K562 (cell line): ENCODE measurements at regions not wholly inside any gene's neighbourhood (a gene's known extent, or its start where the extent isn't known, plus 50 kb on each side); places are given as distances from the start of the nearest gene placed in this dataset.

ENCODE experiments used
- ATAC-seq: fragments of 200-7000 bp; cut with Tn5 transposase; 3 replicates; pipeline ENCODE4 v1.9.1; 2020; ENCODE audit warnings: moderate library complexity
- BruUV-seq: library from RNA; stranded (reverse); fragments of 400-500 nt; replicated peaks from 2 replicates; lab custom pipeline; 2021; lab: Mats Ljungman, UMichigan
- CTCF ChIA-PET: fragments of 300-600 bp; formaldehyde crosslinking; extraction: SDS; loops from one replicate; lab custom pipeline; 2021; ENCODE audit warnings: low intra/inter-chr PET ratio; lab: Yijun Ruan, JAX
- POLR2A ChIA-PET: fragments of 300-600, 350-650 bp; sonication (Branson Sonifier 250); formaldehyde crosslinking; extraction: SDS; loops from one replicate; lab custom pipeline; 2021; ENCODE audit warnings: antibody characterized with exemption, inconsistent platforms; lab: Yijun Ruan, JAX
- DNase-seq, 4 experiments: peaks; one replicate each; pipeline versions ENCODE4 v3.0.0 to v3.0.0-alpha.2; 2011 to 2018; ENCODE audit warnings: low spot score in 3 of 4, mixed read lengths in 3 of 4; ENCODE audit errors: extremely low read depth in 1 of 4
- FAIRE-seq: peaks from 2 replicates; lab custom pipeline; 2011; peaks lifted over from hg19 to GRCh38; lab: Jason Lieb, UNC
- H2AFZ ChIP-seq: 2 replicates; pipeline ENCODE4 v1.6.0; 2011; ENCODE audit warnings: low read depth, low read length, control low read depth, inconsistent platforms
- H3K27ac ChIP-seq: fragments of 200-600 bp; 3 replicates; pipeline ENCODE4 v1.8.0; 2011; ENCODE audit warnings: low read depth, mild to moderate bottlenecking, control low read depth, inconsistent platforms, low read length, moderate library complexity, mixed read lengths; ENCODE audit errors: extremely low read depth
- H3K27me3 ChIP-seq, 2 experiments: fragments of 300-600 bp in 1 of 2; 2 replicates in 1 of 2; 3 replicates in 1 of 2; pipeline versions ENCODE4 v1.6.0 to v1.8.0; 2011; ENCODE audit warnings: inconsistent platforms in 2 of 2, low read length in 2 of 2, mild to moderate bottlenecking in 1 of 2, mixed read lengths in 1 of 2, moderate library complexity in 1 of 2; ENCODE audit not compliant: control insufficient read depth in 2 of 2, insufficient read depth in 2 of 2
- H3K36me3 ChIP-seq: fragments of 300-600 bp; 3 replicates; pipeline ENCODE4 v1.8.0; 2011; ENCODE audit warnings: mild to moderate bottlenecking, low read length, inconsistent platforms; ENCODE audit not compliant: control insufficient read depth, insufficient read depth
- H3K4me1 ChIP-seq, 2 experiments: fragments of 200-600 bp in 1 of 2; replicated peaks in 1 of 2; 2 replicates in 1 of 2; 3 replicates in 1 of 2; pipeline versions ENCODE4 v1.5.1 to v1.8.0; 2011; ENCODE audit warnings: inconsistent platforms in 2 of 2, low read length in 2 of 2, mild to moderate bottlenecking in 1 of 2, mixed read lengths in 1 of 2, moderate library complexity in 1 of 2; ENCODE audit not compliant: control insufficient read depth in 2 of 2, insufficient read depth in 2 of 2
- H3K4me2 ChIP-seq: 2 replicates; pipeline ENCODE4 v1.6.1; 2011; ENCODE audit warnings: low read length, control low read depth, inconsistent platforms, mixed read lengths; ENCODE audit not compliant: insufficient read depth
- H3K4me3 ChIP-seq: fragments of 200-600 bp; sonication (generic), shearing (Covaris generic); 2 replicates; pipeline ENCODE4 v1.5.1; 2016; ENCODE audit warnings: control low read depth, inconsistent platforms
- H3K79me2 ChIP-seq: fragments of 200-600 bp; 3 replicates; pipeline ENCODE4 v1.8.0; 2011; ENCODE audit warnings: low read length, inconsistent platforms; ENCODE audit not compliant: control insufficient read depth, insufficient read depth
- H3K9ac ChIP-seq, 2 experiments: 2 replicates each; pipeline versions ENCODE4 v1.6.0 to v1.6.1; 2011; ENCODE audit warnings: low read depth in 2 of 2, low read length in 2 of 2, control low read depth in 1 of 2, inconsistent platforms in 1 of 2, mild to moderate bottlenecking in 1 of 2, mixed read lengths in 1 of 2; ENCODE audit not compliant: insufficient read depth in 1 of 2
- H3K9me1 ChIP-seq: one replicate; pipeline ENCODE4 v1.6.0; 2011; ENCODE audit warnings: inconsistent platforms, mild to moderate bottlenecking, low read length, moderate library complexity; ENCODE audit not compliant: control insufficient read depth, insufficient read depth
- H3K9me3 ChIP-seq: replicated peaks from 2 replicates; pipeline ENCODE4 v1.5.1; 2011; ENCODE audit warnings: low read depth, low read length, inconsistent platforms; ENCODE audit not compliant: control insufficient read depth, insufficient read depth
- H4K20me1 ChIP-seq: replicated peaks from 2 replicates; pipeline ENCODE4 v1.6.1; 2011; ENCODE audit warnings: low read length, inconsistent platforms, mixed read lengths; ENCODE audit not compliant: control insufficient read depth, insufficient read depth
- CBX5 ChIP-seq: IDR thresholded peaks from 2 replicates; pipeline ENCODE4 v1.6.1; 2014; ENCODE audit warnings: low read depth, borderline replicate concordance
- KDM2B ChIP-seq: fragments of 250-450 bp; sonication (Bioruptor Pico); IDR thresholded peaks from 2 replicates; pipeline ENCODE4 v1.8.0; 2021; ENCODE audit warnings: mild to moderate bottlenecking, moderate library complexity
- LARP7 ChIP-seq: fragments of 450-650 bp; IDR thresholded peaks from 2 replicates; pipeline ENCODE4 v1.6.1; 2016
- MAZ ChIP-seq, 2 experiments: fragments of 450-650 bp in 1 of 2; sonication (generic) in 1 of 2; formaldehyde crosslinking; IDR thresholded peaks in 1 of 2; conservative IDR thresholded peaks in 1 of 2; 2 replicates each; pipeline versions ENCODE4 v1.4.0 to v1.5.0; 2020; ENCODE audit warnings: mild to moderate bottlenecking in 1 of 2, missing genetic modification reagents in 1 of 2
- MEF2D ChIP-seq: conservative IDR thresholded peaks from 2 replicates; pipeline ENCODE4 v1.6.1; 2016; ENCODE audit warnings: low read depth, missing genetic modification characterization, missing compliant biosample characterization
- MXI1 ChIP-seq: IDR thresholded peaks from 2 replicates; pipeline ENCODE4 v1.6.1; 2011; ENCODE audit warnings: low read depth, mild to moderate bottlenecking, improper control_type of control experiment, low read length
- NR2C2 ChIP-seq, 2 experiments: fragments of 200-800 bp in 1 of 2; sonication (Bioruptor generic) in 1 of 2; sonication (generic) in 1 of 2; formaldehyde crosslinking in 1 of 2; IDR thresholded peaks; 2 replicates each; pipeline versions ENCODE4 v1.6.1 to v1.8.0; 2016 to 2022; ENCODE audit warnings: mild to moderate bottlenecking in 1 of 2, missing compliant biosample characterization in 1 of 2, missing genetic modification characterization in 1 of 2, missing genetic modification reagents in 1 of 2
- RBBP5 ChIP-seq: fragments of 200-600 bp; sonication (generic); IDR thresholded peaks from 2 replicates; pipeline ENCODE4 v1.6.1; 2012; ENCODE audit warnings: borderline replicate concordance, mild to moderate bottlenecking, low read length, control low read depth, inconsistent platforms; ENCODE audit not compliant: insufficient read depth, poor library complexity, severe bottlenecking
- SREBF2 ChIP-seq: sonication (generic); formaldehyde crosslinking; IDR thresholded peaks from 2 replicates; pipeline ENCODE4 v1.4.0; 2020; ENCODE audit warnings: mild to moderate bottlenecking, missing genetic modification reagents
- TAF15 ChIP-seq: fragments of 200-400 bp; formaldehyde crosslinking; IDR thresholded peaks from 2 replicates; pipeline ENCODE4 v1.6.1; 2017; ENCODE audit warnings: mild to moderate bottlenecking, low read depth, low read length, moderate library complexity
- ZBTB17 ChIP-seq: fragments of 450-650 bp; formaldehyde crosslinking; IDR thresholded peaks from 2 replicates; pipeline ENCODE4 v1.4.0; 2020; ENCODE audit warnings: mild to moderate bottlenecking
- ZBTB2 ChIP-seq: fragments of 450-650 bp; IDR thresholded peaks from 2 replicates; pipeline ENCODE4 v1.6.1; 2016; ENCODE audit warnings: antibody characterized with exemption
- ZC3H4 ChIP-seq: sonication (generic); formaldehyde crosslinking; IDR thresholded peaks from 2 replicates; pipeline ENCODE4 v1.9.0; 2021; ENCODE audit warnings: missing genetic modification reagents, borderline replicate concordance
- ZEB2 ChIP-seq: fragments of 450-650 bp; IDR thresholded peaks from 2 replicates; pipeline ENCODE4 v1.6.1; 2016
- ZNF146 ChIP-seq: IDR thresholded peaks from one replicate; pipeline ENCODE4 v1.6.1; 2018; ENCODE audit warnings: missing compliant biosample characterization; ENCODE audit not compliant: unreplicated experiment
- ZNF184 ChIP-seq: sonication (generic); formaldehyde crosslinking; IDR thresholded peaks from 2 replicates; pipeline ENCODE4 v1.5.0; 2020; ENCODE audit warnings: missing genetic modification reagents
- WGBS: fragments of 100-300 bp; shearing (Covaris generic); methylation state at CpG from one replicate; pipeline ENCODE4 v1.1.6; 2016; ENCODE audit warnings: low coverage, mixed read lengths; ENCODE audit not compliant: insufficient coverage; ENCODE audit errors: missing lambda C conversion rate; 5-methylcytosine and 5-hydroxymethylcytosine counted together
- in situ Hi-C: fragments of 300-500 bp; cut with MboI; formaldehyde crosslinking; loops from 4 replicates; pipeline ENCODE4 v1.15.0; 2018; ENCODE audit warnings: inconsistent platforms, mixed read lengths
- intact Hi-C: fragments of 100-400 bp; cut with micrococcal nuclease; formaldehyde crosslinking; loops from 2 replicates; pipeline ENCODE4 v1.14.2; 2022

DNA sequence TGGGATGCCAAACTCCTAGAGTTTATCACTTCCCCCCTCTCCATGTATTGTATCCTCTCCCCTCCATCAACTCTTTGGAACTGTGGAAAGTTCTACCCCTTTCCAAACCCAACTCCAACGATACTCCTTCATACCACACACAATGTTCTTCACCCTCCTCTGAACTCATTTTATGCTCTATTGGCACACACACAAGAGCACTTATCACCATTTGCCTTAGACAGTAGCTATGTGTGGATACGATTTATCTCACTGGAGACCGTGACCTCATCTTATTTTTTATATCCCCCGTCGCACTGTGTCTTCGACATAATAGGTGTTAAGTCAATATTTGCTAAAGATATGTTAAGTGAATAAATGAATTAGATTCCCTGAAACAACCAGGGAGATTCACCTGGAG is 316.5 kb upstream of the PROK2 start:
- in situ Hi-C loops, result no loop called here
- no peak overlapping the region for H3K4me3 ChIP-seq
- no peak overlapping the region for H3K27ac ChIP-seq
- H3K27me3 ChIP-seq, result no peaks in the 10 kb centered on the region
- intact Hi-C loops, result no loop called here
- H3K4me1 ChIP-seq, result peaks cover 10 to 11% of the 10 kb centered on the region in 2 experiments
- 9% methylated on average over 6 of the region's 6 CpGs for WGBS
- POLR2A ChIA-PET, result interaction anchor here (0.8 to 1.7 kb wide), 2 partner anchors 9 to 14 kb away, joined by 3 to 5 read pairs; no protein-coding TSS in a partner anchor
- FAIRE-seq (no peak), DNase-seq (no peak), ATAC-seq (no peak)
- no TSS peak for BruUV-seq
- no peak overlapping the region for H2AFZ ChIP-seq
- H3K36me3 ChIP-seq, result no peaks in the 10 kb centered on the region
- CTCF ChIA-PET, result no interaction called here
- H3K9me3 ChIP-seq, result no peaks in the 10 kb centered on the region
- TF ChIP-seq ZC3H4 (CRISPR knock-in tag) (no peak), MEF2D (tag) (no peak), SREBF2 (no peak), ZBTB17 (CRISPR knock-in tag) (no peak), MXI1 (no peak), RBBP5 (no peak), MAZ (CRISPR knock-in tag; conservative IDR thresholded peaks at IDR 0.05 in 1 of 2, IDR thresholded peaks at IDR 0.05 in 1 of 2) (no peak), ZBTB2 (no peak), NR2C2 (CRISPR knock-in tag; IDR thresholded peaks at IDR 0.05) (no peak), NR2C2 (tag; IDR thresholded peaks at IDR 0.05) (no peak), ZEB2 (no peak), CBX5 (no peak), ZNF146 (CRISPR knock-in tag) (no peak), KDM2B (CRISPR knock-in tag) (no peak), LARP7 (no peak), TAF15 (no peak), ZNF184 (CRISPR knock-in tag) (no peak)
- no peaks in the 10 kb centered on the region for H3K79me2 ChIP-seq
- H3K4me2 ChIP-seq, result peak overlapping the region; percentile 19; the same call in 1 of the 2 replicates
- H3K9me1 ChIP-seq, result no peaks in the 10 kb centered on the region
- no peak overlapping the region for H3K9ac ChIP-seq
- no peaks in the 10 kb centered on the region for H4K20me1 ChIP-seq
